ENCODE measurements at regions not wholly inside any gene's neighbourhood (a gene's known extent, or its start where the extent isn't known, plus 50 kb on each side); places are given as distances from the start of the nearest gene placed in this dataset.

DNA sequence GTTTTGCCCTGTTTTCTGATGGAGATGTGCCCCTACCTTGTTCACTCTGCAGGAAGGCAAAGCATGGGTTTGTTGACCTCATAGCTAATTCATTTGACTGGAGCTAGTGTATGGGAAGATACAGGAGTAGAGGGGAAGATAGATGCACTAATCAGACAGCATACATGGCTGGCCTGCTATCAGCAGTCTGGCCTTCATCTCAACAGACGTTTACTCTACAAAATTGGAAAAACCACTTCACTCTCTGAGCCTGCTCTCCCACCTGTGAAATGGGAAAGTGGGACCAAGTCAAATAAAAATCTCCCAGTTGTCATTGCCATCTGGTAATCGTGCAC, 235.2 kb upstream of the RAB4A start:
- H3K27me3 ChIP-seq, result no peaks in the 10 kb centered on the region
- no peak overlapping the region for H3K27ac ChIP-seq
- TF ChIP-seq, protein P1, sequence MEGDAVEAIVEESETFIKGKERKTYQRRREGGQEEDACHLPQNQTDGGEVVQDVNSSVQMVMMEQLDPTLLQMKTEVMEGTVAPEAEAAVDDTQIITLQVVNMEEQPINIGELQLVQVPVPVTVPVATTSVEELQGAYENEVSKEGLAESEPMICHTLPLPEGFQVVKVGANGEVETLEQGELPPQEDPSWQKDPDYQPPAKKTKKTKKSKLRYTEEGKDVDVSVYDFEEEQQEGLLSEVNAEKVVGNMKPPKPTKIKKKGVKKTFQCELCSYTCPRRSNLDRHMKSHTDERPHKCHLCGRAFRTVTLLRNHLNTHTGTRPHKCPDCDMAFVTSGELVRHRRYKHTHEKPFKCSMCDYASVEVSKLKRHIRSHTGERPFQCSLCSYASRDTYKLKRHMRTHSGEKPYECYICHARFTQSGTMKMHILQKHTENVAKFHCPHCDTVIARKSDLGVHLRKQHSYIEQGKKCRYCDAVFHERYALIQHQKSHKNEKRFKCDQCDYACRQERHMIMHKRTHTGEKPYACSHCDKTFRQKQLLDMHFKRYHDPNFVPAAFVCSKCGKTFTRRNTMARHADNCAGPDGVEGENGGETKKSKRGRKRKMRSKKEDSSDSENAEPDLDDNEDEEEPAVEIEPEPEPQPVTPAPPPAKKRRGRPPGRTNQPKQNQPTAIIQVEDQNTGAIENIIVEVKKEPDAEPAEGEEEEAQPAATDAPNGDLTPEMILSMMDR (IDR thresholded peaks at IDR 0.05), result no peak
- no peaks in the 10 kb centered on the region for H3K9me3 ChIP-seq
- peaks cover 0 to 11% (median 8%) of the 10 kb centered on the region in 4 donors for H3K4me1 ChIP-seq
- DNase-seq, result no peak
- intact Hi-C loops (cut with DNase I; ENCODE audit: low total_unique reads), result no loop called here
- no peaks in the 10 kb centered on the region for H3K36me3 ChIP-seq
- no peak overlapping the region for H3K4me3 ChIP-seq

DNA sequence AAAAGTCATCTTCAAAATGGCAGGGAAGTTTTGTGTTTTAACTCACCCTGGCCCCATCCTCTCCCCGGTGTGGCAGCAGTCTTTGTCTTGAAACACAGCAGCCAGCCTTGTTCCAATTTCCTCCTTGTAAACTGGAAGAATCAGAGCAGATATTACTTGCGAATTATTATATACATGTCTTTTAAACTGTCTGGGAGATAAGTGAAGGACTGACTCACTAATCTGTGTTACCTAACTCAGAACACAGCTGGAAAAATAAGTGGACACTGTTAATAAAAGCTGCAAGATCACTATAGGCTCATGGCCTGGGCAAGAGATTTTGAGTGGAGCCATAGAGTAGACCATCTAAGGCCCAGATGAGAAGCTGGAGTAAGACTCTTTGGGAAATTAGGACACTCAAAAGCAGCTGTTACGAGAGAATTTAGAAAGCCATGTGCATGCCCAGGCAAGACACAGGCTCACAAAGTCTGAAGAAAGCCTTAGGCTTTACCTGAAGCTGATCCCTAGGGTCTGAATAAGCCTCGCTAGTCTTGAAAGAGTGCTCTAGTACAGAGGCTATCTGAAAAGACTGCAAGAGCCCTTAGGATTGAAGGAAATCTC, 233.0 kb upstream of the RAB4A start:
- Histone ChIP-seq H3K4me1 (no peaks in the 10 kb centered on the region), H3K4me3 (no peak overlapping the region), H3K27ac (no peak overlapping the region), H3K36me3 (no peaks in the 10 kb centered on the region), H3K9me3 (no peaks in the 10 kb centered on the region), H3K27me3 (no peaks in the 10 kb centered on the region)
- TF ChIP-seq, protein P1 (IDR thresholded peaks at IDR 0.05), result no peak
- intact Hi-C loops (cut with DNase I; ENCODE audit: low total_unique reads), result no loop called here
- DNase-seq, result no peak

DNA sequence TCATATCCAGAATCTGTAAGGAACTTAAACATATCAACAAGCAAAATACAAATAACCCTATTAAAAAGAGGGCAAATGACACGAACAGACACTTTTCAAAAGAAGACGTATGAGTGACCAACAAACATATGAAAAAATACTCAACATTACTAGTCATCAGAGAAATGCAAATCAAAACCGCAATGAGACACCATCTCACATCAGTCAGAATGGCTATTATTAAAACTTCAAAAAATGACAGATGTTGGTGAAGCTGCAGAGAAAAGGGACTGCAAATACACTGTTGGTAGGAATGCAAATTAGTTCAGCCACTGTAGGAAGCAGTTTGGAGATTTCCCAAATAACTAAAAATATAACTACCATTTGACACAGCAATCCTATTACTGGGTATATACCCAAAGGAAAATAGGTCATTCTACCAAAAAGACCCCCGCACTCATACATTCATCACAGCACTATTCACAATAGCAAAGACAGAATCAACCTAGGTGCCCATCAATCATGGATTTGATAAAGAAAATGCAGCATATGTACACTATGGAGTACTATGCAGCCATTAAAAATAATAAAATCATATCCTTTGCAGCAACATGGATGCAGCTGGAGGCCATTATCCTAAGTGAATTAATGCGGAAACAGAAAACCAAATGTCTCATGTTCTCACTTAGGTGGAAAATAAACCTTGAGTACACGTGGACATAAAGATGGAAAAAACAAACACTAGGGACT, 230.1 kb upstream of the RAB4A start:
- intact Hi-C loops (cut with DNase I; ENCODE audit: low total_unique reads), result no loop called here
- Histone ChIP-seq H3K27ac (no peak overlapping the region), H3K27me3 (no peaks in the 10 kb centered on the region), H3K4me1 (no peaks in the 10 kb centered on the region), H3K9me3 (no peaks in the 10 kb centered on the region), H3K4me3 (no peak overlapping the region), H3K36me3 (no peaks in the 10 kb centered on the region)
- TF ChIP-seq, protein P1 (IDR thresholded peaks at IDR 0.05), result no peak
- no peak for DNase-seq

DNA sequence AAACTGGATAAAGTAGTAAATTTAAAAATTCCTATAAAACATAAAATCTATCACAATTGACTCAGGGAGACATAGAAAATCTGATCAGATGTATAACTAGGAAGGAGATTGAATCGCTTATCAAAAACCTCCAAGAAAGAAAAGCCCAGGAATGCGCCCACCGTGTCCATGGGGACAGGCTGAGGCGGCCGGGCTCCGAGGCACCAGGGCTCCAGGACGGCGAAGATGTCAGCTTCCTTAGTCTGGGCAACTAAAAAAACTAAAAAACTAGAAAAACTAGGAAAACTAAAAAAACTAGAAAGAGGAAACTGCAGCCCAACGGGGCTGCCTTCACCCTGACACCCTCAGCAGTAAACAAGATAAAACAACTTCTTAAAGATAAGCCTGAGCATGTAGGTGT, 229.0 kb upstream of the RAB4A start:
- Histone ChIP-seq H3K4me3 (no peak overlapping the region), H3K27ac (no peak overlapping the region), H3K27me3 (peaks cover 0 to 5% of the 10 kb centered on the region in 2 donors), H3K4me1 (no peaks in the 10 kb centered on the region), H3K9me3 (no peaks in the 10 kb centered on the region), H3K36me3 (no peaks in the 10 kb centered on the region)
- no peak for DNase-seq
- intact Hi-C loops (cut with DNase I; ENCODE audit: low total_unique reads), result no loop called here
- TF ChIP-seq, protein P1 (IDR thresholded peaks at IDR 0.05), result no peak

DNA sequence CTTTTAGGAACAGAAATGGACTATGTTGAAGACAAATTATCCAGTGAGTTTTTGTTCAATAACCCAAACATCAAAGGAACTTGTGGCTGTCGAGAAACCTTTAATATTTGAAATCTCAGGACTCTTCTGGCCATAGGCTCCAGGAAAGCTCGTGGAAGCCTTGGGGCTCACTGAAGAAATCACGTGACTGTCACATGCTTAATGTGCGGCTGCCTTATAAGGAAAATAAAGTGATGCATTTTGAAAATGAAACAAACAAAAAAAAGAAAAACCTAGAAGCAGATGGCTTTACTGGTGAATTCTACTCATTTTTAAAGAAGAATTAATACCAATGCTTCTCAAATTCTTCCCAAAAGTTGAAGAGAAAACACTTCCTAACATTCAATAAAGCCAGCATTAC, 228.4 kb upstream of the RAB4A start:
- no peak for DNase-seq
- Histone ChIP-seq H3K9me3 (no peaks in the 10 kb centered on the region), H3K4me3 (no peak overlapping the region), H3K27me3 (peaks cover 0 to 5% of the 10 kb centered on the region in 2 donors), H3K36me3 (no peaks in the 10 kb centered on the region), H3K4me1 (no peaks in the 10 kb centered on the region), H3K27ac (no peak overlapping the region)
- intact Hi-C loops (cut with DNase I; ENCODE audit: low total_unique reads), result no loop called here
- TF ChIP-seq, protein P1 (IDR thresholded peaks at IDR 0.05), result no peak

Data from tibial artery (tissue), 4 donors.